IPS DF 19.7 (cell line): ENCODE measurements at regions not wholly inside any gene's neighbourhood (a gene's known extent, or its start where the extent isn't known, plus 50 kb on each side); places are given as distances from the start of the nearest gene placed in this dataset.
"Not testable (repeated sequence)": the region's sequence is repeated elsewhere in the genome, so short reads cannot be mapped to it uniquely, and the experiment has no call there.

Source experiments
- DNase-seq: peaks from one replicate; pipeline ENCODE4 v3.0.0-alpha.2; 2013; ENCODE audit warnings: low read depth, low spot score

DNA sequence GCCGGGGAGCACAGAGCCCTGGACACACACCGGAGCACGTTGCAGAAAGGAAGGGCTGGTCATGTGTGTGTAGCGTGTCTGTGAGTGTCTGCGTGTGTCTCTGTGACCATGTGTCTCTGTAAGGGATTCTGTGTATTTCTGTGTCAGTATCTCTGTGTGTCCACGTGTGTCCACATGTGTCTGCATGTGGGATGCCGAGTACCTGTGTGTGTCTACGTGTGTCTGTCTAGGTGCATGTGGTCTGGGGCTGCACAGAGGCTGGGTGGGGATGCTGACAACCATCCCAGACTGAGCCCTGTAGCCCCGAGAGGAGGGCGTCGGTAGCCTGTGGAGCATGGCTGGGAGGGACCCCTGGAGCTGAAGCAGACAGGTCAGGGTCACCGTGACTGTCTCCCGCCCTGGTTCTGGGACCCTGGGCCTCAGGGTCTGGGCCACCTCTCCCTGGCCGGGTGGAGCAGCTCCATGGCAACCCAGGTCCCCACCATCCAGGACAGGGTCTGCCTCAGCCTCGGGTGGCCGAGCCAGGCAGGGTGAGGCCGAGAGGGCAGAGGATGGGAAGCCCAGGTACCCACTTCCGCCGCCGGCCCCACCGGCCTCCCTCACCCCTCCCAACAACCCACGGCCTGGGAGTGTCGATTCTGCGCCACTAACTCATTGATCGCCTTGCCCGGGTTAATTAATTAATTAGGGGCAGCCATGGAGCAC is 122.7 kb downstream of the FAM53A start:
- no peak for DNase-seq

DNA sequence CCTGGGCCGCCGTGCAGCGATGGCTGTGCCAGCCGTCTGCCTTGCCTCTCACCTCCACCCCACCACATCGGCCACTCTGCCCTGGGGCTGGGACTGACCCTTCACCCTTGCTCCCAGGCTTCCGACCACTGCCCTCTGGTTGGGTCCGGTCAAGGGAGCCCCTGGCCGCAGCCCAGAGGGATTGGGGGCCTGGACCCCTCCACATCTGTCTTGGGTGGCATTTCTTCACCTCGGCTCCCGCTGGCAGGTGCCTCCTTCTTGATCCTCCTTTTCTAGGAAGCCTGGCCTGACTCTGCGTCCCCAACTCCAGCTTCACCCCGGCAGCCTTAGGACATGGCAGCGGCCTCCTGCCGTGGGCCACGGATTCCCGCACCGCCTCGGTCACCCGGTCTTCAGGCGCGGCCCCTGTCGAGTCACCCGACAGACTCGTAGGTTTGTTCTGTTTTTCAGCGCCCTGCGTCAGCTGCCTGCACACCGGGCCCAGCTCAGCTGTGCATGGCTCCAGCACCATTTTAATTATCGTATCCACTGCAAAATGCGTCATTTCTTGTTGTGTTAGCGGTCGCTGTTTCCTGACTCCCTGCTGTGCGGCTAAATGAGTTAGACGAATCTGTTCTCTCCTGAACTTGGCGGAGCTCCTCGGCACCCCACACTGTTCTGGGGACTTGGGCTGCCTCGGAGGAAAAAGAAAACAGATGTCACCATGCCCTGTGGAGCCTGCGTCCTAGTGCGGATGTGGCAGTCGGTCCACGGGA is 124.0 kb downstream of the FAM53A start:
- no peak for DNase-seq

DNA sequence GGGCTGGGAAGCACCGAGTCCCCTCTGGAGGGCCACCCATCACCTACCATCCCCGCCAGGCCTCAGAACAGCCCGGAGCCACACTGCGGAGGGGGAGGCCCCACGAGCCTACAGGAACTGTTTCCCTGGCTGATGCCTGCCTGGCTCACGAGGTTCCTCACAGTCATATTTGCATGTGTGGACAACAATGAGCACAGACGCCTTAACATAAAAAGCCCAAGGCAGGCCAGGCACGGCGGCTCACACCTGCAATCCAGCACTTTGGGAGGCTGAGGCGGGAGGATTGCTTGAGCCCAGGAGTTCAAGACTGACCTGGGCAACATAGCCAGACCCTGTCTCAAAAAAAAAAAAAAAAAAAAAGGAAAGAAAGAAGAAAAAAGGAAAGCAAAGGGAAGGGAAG is 125.9 kb downstream of the FAM53A start:
- DNase-seq = no peak

DNA sequence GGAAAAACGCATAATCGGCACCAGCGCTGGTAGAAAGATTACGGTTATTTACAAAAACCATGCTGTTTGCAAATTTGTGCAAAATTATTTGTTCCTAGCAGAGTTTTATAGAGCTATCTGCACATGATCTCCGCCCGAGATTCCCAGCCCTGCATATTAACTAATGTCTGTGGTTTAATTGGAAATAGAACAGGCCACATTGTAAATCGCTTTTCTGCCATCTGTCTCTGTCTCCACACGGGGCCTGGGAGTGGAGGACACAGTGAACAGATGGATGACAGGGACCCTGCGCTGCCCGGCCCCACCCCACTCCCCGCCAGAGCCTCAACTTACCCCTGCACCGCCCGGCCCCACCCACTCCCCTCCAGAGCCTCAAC is 126.9 kb downstream of the FAM53A start:
- no peak for DNase-seq

DNA sequence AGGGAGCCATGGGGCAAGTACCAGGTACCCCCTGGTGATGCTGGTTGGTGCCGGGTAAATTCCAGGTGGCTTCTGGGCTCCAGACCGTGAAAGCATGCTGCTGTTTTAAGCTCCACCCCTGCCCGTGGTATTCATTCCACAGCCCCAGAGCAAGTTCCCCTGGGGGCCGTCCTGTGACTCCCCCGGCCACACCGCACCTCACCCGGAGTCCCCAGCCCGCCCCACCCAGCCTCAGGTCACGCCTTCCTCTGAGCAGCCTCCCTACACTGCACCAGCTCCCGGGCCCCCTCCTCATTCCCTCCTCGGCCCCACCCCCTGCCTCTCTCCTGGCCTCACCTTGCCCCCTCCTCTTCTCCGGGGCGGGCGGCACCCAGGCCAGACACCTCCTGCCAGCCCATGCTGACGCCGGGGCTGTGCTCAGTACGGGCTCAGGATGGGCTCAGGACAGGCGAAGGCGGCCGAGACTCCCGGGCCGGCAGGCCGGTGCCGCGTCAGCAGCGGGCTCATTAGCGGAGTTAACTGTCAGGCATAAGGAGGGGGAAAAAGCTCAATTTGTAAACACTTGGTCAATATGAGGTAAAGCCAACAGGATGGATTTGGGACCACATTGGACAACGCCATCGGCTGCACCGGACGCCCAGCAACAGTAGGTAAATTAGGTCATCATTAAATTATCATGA is 127.4 kb downstream of the FAM53A start:
- no peak for DNase-seq

DNA sequence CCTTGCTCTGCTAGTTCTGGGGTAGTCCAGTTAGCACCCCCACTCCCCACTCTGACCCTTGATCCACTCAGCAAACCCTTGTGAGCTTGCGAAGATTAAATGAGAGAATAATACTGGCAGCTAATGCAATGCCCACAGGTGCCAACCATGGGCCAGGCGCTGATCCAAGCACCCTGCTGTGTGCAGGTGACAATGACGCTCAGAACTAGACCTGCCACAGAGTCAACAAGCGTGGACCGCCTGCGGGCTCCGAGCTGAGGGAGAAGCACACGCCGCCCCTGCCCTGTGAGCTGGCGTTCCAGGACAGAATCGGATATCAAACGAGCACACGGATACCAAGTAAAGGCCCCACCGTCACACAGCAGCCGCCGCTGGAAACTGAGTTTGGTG is 129.2 kb downstream of the FAM53A start:
- DNase-seq = no peak

DNA sequence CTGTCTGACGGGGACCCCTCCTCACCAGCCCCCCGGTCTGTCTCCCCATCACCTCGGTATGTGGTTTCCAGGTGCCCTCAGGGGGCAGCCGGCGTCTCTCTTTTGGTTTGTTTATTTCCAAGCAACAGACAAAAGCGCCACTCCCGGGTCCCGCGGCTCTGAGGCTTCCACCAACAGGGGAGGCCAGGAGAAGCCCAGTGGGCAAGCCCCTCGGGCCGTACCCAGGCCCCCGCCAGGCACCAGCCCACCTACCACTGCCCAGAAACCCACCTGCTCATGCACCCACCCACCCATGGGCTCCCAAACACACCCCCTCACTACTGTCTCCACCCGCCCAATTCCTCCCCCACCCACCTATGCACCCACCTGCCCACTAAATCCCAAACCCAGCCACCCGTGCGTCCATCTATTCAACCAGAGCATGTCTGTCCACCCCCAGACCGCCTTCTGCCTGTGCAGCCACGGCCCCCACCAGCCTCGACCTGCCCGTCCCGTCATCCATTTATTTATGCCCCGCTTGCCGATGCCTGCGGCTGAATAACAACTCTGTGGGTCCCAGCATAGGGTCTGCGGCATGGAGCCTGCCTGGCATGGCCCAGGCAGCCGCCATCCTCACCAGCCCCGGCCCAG is 129.8 kb downstream of the FAM53A start:
- DNase-seq = no peak

DNA sequence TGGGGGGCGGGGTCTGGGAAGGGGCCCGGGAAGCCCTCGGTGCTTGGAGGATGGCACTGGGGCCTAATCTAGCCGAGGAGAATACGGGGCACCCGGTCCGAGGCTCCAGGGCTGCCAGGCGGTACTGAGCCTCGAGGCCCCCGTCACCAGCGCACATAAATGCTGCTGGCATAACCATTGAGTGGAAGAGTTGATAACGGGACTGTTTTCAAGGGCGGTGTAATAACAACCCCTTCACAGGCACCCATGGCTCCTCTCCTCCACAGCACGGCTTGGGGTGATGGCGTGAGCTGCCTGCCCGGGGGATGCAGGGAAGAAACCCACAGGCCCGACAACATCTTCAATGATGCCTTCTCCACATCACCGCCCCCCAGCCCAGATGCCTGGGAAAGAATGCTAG is 130.7 kb downstream of the FAM53A start:
- no peak for DNase-seq

DNA sequence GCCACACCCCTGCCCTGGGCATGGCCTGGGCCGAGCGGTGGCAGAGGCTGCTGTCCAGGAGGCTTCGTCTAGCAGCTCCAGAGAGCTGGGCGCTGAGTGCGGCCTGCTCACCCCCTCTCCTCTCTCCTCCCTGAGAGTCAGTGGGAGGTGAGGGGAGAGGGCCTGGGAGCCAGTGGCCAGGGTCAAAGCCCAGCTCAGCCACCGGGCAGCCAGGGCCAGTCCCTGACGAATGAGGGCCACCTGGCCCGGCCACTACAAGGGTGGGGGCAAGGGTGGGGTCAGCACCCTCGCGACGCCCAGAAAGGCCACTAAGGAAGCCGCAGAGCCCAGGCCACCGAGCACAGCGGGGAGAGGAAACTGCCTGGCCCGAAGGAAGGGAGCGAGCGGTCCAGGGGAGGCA is 131.7 kb downstream of the FAM53A start:
- DNase-seq = no peak

DNA sequence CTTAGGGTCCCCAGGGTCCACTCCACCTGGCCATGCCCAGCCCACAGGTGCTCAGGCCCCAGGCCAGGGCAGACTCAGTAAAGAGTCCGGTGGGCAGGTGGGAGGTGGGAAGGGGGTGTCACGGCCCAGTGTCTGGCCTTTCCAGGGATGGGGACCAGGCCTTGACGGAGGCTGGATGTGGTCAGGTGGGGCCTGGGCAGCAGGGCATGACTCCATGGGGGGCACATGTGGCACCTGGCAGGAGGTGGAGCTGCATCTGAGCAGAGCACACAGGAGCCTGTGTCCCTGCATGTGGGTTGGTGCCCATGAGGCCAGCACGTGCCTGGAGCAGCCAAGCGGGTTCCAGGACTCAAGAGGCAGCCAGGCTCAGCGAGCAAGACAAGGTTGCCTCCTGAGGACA is 132.9 kb downstream of the FAM53A start:
- DNase-seq = no peak

DNA sequence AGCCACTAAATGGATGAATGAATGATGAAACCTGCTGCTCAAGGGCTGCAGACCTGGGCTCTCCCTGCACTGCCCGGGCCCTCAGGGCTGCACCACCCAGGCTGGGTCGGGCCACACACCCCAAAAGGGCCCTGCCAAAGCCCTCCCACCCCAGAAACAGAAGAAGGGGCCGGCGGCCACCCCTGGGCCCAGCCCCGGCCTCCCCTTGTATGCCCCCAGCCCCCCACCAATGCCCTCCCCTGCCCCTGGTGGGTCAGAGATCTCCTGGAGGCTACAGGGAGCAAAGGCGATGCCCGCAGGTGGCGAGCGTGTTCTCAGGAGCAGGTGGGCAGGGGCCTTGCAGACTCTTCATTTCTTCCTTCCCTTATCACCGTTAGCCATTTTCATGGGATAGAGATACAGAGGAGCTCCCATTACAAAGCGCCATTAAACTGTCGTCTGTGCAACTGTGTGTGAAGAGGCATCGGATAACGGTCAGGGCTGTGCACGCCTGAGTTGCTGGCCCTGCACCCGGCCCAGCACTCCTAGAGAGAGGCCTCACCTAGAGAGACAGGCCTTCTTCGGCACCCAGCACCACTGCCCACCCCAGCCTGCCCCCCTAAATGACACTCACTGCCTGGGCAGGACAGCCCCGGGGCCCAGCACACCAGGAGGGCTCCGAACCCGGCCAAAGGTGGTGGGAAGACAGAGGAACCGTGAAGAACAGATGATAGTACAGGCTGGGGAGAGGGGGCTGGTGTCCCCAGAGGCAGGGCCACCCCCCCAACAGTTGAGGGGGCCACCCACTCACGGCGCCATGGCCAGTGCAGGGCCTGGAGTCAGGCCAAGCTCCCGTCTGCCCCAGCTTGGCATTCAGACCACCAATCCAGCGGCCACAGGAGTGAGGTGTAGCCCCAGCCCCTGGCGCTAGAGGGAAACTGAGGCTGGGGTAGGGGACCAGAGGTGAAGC is 133.7 kb downstream of the FAM53A start:
- DNase-seq = no peak

DNA sequence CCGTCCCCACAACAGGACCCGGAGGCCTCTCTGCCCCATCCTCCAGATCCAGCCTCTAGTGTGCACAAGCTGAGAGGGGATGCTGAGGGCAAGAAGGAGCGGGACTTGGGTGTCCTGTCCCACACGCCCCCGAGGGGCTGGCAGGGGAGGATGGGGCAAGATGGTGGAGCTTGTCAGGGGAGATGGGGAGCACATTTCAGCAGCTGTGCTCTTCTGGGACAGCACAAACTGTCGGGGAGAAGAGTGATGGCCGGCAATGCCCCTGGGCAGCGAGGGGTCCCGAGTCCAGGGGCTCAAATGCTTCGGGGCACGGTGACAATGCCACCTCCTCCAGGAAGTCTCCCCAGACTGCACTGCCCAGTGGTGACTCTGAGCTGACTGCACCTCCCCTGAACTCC is 134.5 kb downstream of the FAM53A start:
- no peak for DNase-seq

DNA sequence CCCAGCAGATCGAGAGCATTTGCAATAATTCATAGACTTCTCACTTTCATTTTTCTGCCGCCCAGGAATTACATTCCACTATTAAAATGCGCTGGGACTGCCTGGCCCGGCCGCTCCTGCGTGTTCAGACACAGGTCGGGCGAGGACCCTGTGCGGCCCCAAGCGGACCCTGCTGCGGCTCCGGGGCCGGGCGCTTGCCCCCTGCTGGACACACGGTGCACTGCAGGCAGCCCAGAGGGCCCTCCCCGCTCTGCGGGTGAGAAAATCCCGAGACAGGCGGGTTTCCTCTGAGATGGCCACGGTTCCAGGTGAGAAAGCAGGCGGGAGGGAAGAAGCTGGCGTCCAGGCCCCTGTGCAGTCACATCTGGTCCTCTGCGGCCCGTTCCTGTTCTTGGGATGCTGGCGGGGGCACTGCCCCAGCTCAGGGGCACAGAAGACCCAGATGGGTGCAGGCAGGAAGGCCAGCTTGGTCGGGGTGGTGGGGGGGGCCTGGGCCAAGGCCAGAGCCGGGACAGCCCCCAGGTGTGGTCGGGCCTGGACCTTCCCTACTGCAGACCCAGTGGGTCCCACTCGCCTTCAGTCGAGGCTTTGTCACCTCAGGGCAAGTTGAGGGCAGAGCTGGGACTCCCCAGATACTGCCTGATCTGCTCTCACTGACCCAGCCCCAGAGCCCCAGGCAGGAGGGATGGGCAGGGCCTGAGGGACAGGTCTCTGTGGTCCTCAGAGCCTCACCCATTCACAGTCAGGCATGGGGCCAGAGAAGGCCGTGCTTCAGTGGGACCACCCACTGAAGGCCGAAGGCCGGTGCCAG is 135.1 kb downstream of the FAM53A start:
- not testable (repeated sequence) for DNase-seq

DNA sequence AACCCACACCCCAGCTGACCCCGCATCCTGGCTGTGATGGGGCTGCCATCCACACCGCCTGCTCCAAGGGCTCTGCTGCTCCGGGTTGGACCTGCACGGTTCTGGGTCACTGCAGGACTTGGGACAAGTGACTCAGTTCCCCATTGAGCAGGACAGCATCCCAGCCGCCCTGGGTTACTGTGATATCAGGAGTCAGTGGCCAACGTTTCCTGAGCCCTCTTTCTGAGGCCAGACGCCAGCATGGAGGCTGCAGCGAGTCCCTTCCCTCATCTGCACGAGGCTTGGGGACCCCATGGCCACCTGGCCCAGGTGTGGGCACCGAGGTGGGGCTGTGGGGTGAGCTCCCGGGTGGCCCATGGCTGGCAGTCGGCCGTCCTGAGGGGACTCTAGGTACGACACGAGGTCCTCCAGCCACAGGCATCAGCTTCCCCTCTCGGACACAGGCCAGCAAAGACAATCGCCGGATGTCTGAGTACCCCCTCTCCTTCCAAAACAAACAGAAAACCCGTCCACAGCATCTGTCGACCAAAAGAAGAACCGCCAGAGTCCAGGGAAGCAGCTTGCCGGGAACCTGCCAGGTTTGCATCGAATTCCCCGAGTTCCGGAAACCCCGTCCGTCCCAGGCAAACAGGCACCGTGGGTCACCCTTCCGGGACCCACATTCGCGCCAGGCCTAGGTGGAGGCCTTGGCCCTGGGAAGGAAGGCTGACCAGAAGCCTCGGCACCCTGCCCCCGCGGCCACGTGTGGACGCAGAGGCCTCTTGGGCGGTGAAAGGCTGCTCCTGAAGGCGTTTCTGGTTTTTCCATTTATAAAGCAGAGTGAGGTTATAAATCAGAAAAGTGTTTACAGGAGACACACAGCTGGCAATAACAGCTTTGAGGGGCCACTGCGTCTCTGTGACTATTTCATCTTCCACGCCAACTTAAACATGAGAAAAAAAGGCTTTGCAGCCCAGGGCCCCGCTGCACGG is 136.0 kb downstream of the FAM53A start:
- DNase-seq = no peak

DNA sequence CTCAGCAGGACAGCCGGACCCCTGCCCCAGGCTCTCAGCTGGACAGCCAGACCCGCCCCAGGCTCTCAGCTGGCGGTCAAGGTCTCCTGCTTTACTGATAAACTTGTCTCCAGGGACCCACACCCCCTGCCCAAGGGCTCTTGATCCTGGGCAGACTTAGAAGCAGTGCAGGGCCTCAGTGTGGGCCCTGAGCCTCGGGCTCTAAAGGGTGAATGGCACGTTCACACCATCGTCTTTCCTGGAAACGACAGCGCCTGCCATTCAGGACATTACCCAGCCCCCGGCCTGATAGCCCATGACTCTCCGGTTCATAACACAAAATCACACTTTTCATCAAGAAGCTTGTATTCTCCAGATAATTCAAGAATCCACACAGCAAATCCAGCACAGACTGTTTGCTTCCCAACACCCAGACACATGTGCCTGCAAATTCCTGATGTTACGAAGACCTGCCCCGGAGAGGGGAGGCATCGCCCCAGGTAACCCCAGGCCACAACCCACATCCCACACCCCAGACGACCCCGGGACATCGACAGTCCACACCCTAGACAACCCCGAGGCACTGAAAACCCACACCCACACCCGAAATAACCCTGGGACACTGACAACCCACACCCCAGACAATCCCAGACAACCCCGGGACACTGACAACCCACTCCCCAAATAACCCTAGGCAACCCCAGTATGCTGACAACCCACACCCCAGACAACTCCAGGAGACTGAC is 136.8 kb downstream of the FAM53A start:
- no peak for DNase-seq

DNA sequence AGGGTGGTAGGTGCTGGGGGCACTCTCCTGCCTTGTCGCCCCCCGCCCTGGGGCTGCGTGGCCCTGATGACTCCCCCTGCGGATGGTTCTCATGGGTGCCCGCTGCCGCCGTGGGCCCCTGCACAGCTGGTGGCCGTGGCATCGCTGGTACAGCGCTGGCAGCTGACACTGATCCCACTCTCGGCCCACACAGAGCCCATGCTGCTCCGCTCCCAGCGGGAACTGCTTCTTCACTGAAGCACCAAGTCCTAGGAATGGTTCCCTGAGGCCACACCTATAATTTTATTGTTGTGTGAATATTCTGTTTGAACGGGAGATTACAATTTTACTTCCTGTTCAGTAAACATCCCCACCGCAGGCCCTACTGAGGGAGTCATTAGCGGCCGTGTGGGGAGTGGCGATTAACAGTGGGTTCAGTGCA is 138.6 kb upstream of the NKX1-1 start:
- DNase-seq = no peak

DNA sequence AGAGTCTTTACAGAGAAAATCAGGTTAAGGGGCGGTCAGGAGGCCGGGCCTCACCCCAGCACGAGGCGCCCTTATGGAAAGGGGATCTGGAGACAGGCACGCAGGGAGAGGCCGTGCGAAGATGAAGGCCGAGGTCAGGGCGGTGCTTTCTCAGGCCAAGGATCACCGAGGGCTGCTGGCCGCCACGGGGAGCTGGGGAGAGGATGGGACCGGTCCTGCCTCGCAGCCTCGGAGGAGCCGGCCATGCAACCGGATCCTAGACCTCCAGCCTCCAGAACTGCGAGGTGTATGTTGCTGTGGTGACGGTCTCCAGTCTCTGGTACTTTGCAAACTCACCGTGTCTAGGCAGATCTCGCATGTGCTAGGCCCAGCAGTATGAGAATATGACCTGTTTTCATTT is 138.2 kb upstream of the NKX1-1 start:
- not testable (repeated sequence) for DNase-seq

DNA sequence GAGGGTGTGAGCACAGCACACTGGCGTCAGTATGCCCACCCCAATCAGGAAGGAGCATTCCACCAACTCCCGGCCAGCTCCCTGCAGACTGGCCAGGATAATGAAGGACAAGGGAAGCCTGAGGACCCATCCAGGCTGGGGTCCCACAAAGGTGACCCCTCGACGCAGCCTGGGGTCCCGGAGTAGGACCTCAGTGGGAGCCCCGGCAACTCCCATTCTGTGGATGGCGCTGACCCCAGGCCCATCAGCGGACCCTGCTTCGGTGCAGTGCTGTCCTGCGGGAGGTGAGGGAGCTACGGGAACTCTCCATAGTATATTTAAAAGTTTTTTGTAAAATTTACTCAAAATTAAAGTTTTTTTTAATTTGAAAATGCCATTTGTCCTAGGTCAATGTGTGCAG is 137.7 kb upstream of the NKX1-1 start:
- DNase-seq = no peak

DNA sequence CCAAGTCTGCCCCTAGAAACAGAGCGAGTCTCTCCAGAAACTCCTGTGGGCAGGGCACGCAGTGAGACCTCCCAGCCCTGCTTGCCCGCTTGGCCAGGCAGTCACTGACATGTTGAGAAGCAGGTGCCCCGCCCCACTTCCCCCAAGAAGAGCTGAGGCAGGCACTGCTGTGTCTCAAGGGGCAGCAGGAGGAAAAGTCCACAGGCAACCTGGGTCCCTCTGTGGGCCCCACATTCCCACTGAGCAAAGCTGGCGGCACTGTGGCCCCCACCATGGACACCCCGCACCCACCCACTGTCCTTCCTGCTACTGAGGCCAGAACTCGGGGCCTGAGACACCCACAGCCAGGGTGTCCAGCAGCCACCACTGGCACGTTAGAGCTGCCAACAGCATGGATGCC is 137.3 kb upstream of the NKX1-1 start:
- DNase-seq = no peak
